HG02852 (cell line): ENCODE measurements at regions not wholly inside any gene's neighbourhood (a gene's known extent, or its start where the extent isn't known, plus 50 kb on each side); places are given as distances from the start of the nearest gene placed in this dataset.
A peak's percentile ranks its signal among the peaks of the same experiment; 100 is the strongest.

Experiments used
- ATAC-seq: cut with Tn5 transposase; IDR thresholded peaks from one replicate; pipeline ENCODE4 v1.9.1; 2021; ENCODE audit warnings: mild to moderate bottlenecking, moderate library complexity; ENCODE audit not compliant: unreplicated experiment

DNA sequence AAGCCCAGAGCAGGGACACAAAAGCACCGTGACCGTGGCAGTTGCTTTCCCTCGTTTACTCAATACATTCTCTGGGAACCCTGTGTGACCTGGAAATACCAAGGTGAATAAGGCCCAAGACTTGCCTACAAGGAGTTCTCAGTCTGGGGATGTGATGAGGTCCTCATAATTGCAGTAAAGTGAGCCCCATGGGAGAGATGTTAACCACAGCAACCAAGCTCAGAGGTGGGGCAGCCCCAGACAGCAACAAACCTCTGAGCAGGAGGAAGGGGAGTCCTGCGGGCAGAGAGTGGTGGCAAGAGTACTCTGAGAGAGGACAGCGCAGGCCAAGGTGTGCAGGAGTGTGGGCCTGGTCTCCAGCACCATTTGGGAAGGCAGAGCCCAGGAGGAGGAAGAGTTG lies 91.6 kb downstream of the TTC32 start:
- no peak for ATAC-seq

DNA sequence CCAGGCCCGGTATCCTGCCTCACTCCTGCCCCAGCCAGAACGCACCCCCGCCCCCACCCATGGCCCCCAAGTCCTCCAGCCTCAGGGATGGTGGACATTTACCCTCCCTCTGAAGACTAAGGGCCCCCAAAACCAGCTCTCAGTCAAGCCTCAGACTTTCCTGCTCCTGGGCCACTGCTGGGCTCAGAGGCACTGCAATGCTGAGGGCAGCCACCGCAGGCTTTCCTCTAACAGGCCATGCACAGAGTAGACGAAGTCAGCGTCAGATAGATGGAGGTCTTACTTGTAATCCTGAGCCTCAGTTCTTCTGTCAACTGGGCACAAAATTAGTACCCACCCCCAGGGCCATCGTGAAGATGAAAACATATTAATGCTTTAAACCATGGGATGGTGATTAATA lies 92.6 kb downstream of the TTC32 start:
- no peak for ATAC-seq

DNA sequence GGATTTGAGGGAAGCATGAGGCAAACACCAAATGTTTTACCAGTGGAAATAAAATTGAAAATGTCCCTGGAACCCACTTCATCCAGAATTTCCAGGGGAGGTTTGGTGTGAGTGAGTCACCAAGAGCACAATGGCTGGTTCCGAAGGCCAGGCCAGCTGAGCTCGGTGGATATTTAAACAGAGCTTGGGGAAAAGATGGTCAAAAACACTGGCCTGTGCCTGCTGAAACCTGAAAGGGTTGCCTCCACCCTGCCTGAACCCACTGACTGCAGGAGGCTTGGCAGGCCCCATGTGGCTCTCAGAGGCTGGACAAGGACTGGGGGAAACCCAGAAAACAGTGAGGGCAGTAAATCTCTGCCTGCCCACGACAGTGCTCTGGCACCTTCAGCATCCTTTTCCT lies 93.9 kb downstream of the TTC32 start:
- ATAC-seq, result no peak

DNA sequence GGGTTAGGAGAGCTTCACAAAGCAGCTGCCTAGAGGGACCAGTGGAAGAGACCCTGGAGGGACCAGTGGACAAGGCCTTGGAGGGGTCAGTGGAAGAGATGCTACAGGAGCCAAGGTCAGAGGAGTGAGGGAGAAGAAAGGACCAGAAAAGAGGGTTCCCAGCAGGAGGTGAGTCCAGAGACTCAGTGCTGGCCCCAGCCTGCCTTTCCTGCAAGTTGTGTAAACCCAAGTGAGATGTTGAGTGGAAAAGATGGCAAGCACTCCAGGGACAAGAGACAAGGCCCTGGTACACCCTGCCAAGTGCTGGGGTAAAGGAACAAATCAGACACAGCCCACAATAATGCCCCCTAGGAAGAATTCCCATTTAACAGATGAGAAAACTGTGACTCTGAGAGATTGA lies 94.4 kb downstream of the TTC32 start:
- no peak for ATAC-seq

DNA sequence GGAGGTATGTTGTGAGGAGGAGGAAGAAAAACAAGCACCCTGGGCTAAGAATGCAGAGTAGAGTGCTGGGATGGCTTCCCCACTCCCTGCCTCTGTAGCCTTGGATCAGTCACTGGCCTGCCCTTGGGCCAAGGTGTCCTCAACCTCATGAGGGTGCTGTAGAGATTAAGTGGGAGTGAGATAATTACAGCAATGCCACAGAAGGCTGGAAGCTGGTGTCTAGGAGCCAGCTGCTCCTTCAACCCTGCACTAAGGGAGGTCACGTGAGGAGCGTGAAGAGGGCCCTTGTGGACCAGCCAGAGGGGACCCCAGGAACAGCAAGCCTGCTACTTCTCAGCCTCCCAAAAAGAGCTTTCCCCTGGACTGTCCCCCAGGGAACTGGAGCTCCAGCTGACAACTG lies 95.2 kb downstream of the TTC32 start:
- no peak for ATAC-seq

DNA sequence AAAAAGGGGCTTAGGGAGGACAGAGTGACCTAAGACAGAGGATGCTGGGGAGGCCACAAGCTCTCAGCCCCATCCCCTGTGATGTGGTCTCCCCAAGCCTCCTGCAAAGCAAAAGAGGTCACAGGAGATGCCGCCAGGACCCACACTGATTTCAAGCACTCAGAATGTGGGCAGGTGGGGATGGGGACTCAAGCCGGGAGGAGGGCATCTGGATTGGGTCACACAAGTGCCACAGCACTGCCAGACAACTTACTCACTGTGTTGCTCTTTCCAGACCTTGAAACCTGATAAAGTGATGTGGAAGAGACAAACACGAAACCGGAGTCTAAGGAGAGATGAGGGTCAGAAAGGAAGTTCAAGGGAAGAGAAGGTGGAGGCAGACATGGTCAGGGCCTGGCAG lies 95.7 kb downstream of the TTC32 start:
- ATAC-seq, result no peak

DNA sequence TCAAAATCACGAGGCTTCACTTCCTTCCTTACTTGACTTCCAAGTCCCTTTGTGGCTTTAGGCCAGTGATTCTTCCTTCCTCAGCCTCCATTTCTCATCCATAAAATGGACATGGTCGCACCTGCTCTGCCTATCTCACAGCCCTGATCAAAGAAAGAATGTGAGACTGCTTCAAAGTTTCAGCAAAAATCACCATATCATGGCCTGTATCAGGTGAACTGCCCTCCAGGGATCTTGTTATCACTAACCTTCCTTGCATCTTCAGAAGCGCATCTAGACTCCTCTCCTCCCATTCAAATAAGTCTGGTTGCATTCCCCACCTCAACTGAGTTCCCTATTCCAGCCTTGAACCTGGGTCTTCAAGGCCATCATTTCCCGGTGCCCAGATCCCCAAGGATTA lies 96.5 kb downstream of the TTC32 start:
- ATAC-seq, result no peak

DNA sequence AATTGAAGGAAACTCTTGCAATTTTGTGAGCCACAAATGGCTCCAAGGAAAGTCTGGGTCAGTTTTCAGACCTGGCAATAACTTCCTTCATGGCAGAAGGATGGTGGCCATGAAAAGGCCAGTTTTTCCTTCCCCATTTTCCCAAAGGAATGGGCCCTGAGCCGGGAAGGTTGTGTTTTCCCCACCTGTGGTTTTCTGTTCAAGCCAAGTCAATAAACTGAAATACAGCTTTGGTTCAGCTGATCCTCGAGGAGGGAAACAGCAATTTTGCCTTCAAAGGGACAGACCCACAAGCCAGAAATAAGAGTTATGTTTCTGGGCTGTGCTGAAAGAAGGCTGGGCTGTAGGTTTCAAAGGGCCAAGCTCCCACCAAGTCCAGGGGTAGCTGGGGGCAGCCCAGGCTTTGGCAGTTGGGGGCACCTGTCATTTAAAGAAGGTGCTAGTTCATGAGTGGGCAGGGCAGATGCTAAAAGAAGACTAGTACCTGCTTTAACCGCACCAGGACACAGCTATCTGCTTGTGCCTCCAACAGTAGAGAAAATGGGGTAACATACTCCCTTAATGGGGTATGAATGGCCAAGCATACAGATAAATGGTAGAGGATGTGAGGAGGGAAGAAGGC lies 97.0 kb downstream of the TTC32 start:
- no peak for ATAC-seq

DNA sequence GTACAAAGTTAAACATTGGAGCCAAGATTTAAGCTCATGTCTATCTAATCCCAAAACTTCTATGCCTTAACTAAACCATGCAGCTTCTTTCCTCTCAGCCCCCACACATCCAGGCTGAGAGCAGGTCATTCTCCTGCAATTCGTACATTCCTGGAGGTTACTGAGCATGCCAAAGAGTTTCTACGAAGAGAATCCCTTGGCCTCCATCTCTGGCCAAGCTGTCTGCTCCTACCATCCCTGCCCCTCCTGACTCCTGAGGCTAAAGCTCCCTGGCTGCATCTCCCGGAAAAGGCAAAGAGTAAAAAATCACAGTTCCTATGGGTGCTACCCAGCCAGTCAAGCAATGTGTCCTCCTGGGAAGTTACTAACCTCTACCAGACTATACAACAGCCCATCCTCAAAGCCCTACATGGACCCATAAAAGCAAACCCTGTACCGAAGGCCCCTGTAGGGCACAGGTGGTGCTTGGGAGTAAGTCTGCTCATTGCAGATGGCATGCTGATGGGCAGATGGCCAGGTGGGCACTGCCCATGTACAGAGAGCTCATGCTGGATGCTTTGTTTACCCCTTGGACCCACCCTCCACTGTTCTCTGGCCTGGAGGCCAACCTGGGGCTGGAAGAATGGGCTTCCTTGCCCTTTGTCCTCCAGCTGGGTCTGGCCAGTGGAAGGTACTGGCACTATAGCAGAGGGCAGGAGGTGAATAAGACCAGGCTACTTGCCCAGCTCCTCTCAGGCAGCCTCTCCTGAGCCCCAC lies 99.5 kb downstream of the TTC32 start:
- no peak for ATAC-seq

DNA sequence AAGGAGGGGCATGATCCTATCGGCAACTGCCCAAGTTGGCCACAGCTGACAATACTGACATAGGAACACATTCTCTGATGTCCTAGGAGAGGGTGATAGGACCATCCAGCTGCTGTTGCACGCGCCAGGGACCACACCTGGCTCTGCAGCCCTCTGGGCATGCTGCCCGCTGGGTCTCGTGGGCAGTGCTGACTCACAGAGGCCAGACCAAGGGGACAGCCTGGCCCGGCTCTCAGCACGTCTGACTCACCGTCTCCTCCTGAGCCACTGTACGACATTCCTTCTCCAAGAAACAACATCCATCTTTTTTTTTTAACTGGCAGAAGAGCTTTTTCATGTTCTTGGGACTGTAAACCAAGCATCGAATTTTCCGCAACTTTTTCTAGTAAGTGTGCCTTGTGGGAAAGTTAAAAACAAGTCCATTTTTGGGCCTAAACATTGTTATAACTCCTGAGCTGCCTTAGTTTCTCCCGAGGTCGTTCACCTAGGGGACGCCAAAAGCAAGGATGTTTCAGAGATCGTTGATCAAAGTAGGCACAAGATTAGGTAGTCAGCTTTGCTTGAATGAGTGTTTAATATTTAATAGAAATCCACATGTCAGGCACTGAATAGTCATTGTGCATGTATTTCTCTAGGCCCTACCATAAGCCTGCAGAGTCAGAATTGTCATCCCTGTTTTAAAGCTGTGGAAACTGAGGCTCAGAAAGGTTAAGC lies 100.3 kb downstream of the TTC32 start:
- no peak for ATAC-seq

DNA sequence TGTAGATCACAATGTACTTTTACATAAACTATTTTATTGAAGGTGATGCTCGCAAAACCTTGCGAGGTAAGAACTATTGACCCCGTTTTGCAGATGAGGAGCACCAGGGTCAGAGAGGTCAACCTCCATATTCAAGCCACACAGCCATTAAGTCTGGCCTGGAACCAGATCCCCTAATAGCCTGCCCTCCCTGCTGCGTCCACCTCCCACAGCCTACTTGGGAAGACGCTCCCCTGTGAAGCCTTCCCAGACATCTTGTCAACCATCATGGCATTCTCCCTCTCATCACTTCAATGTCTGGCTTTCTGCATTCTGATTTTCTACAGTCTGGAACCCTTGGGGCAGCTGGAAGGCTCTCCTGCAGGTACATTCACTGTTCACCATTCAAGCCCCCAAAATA lies 101.0 kb downstream of the TTC32 start:
- ATAC-seq, result no peak

DNA sequence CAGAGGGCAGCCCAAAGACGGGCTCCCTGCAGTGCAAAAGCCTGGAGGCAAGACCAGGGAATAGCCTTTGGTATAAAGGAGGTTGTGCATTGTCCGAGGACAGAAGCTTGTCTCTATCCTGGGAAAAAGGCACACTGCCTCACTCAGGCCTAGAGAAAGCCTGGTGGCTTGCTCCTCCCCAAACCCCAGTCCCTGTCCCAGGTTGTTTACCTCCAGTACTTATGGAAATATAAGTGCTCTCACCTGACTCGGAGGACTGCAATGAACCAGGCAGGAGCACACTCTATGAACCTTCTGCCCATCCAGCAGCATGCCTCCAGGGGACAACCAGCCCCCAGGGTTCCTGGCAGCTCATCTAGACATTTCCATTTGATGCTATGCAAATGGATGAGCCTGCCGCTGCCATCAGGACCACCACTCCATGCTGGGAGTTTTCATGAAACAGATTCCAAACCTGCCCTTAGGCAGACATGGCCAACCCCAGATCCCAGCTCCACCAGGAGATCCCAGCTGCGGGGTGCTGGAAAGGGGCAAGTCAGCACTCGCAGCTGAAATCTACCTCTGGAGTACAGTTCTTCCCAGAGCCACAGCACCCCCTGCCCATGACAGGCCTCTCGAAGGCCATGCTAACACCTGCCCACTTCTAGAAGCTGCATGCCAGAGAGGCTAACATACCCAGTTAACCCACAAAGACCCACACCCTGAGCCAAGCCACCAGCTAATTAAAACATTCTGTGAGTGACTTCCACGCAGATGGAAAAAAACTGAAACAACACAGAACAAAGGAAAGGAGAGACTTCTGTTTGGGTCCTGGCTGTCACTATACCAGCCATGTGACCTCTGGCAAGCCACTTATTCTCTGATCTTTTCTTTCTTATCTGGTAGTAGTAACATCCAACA lies 101.7 kb downstream of the TTC32 start:
- no peak for ATAC-seq

DNA sequence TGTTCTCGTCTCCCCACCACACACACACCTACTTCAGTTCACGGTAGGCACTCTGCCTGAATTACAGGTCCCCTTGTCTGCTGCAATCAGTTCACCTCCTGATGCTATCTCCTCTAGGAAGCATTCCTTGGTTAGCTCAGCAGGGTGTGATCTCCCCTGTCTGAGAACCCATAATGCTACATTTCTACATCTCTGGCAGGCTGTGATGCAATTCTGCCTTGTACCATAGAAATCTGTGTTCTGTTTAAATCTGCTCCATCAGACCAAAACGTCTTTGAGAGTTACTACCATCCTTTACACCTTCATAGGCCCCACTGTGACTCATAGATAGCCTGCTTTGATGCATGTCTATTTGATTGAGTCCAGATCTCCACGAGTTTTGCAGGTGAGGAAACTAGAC lies 103.9 kb downstream of the TTC32 start:
- ATAC-seq, result no peak

DNA sequence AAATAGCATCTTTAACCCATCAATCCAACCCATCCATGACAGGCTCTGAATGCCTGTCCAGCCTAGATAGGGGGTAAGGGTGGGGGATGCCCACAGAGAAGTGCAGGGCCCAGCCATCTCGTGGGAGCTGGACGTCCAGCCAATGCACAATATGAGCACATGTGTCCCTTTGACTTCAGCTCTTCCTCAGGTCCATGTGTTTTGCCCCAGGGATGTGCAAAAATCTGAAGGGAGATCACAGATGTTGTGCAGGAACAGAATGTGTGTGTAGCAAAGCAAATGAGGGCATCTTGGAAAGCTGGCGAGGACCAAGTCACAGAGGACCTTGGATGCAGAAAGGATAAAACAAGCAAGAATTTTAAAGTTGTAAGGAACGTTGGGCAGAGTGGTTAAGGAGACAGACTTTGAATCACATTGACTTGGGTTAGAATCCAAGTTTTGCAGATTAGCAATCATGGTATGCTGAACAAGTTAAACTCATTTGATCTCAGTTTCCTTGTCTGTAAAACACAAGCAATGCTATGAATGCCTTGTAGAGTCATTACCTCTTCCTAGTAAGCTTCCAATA lies 104.5 kb downstream of the TTC32 start:
- ATAC-seq, result no peak

DNA sequence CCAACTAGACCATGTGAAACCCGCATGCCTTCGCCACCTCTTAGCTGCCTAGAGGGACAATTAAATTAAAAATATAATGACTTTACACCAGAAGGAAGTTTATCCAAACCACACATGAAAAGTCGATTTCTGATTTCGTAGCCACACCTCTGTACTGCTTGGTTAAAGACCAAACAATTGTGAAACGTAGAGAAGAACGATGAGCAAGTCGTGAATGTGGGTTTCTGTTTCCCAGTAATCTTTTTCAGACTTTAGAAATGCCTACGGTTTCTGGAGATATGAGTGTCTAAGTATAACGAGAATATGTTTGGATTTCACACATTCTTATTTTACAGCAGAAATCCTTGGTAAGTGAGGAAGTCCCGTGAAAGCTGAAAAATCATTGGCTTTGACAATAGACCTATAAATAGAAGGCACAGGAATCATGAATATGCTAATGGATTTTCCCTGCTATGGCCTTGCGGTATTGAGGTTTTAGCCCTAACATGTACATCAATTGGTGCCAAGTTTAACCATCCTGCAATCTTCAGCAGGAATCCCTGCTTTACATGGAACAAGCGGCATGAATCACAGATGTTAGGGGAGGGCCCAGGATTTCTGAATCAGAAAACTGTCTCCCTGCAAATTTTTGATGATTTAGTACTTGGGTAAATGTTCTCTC lies 105.6 kb downstream of the TTC32 start:
- ATAC-seq, result no peak

DNA sequence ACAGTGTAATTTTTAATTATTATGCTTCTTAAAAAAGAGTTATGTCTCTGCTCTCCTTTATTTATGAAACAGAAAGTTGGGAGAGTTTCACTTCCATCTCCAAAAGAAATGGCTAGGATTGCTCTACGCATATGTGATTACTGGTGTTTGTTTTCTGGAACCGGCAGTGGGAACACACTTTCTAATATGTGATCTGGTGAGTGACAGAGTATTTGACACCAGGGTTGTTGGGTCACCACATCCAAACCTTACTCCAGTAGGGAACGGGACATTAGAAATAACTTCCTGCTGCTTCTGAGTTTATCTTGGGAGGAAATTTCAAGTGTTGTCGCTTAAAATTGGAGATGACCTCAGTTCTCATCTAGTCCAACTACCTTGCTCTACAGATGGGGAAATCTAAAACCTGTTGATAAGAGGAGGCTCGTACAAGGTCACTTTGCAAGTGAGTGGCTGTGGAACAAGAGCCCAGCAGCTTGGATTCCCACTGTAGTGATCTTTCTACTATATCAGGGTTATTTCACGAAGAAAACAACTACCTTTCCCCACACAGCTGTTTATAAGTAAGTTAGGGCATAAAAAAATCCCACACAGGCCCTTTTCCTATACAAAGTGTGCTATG lies 108.5 kb downstream of the TTC32 start:
- ATAC-seq, result no peak

DNA sequence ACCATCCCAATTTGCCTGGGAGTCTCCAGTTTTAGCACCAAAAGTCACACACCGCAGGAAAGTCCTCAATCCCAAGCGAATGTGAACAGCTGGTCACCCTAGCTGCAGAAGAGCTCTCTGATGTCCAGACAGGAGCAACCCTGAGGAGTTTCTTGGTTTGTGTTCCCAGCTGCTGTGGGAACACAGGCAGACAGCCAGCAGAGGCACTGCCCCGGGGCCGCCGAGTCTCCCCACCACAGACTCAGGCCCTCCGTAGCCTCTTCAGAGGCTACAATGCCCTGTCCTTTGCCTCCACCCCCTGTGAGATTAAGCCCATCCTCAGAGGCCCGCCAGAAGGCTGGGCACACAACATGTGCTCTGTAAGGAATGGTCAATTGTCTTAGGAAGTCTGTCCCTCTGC lies 111.5 kb downstream of the TTC32 start:
- no peak for ATAC-seq

DNA sequence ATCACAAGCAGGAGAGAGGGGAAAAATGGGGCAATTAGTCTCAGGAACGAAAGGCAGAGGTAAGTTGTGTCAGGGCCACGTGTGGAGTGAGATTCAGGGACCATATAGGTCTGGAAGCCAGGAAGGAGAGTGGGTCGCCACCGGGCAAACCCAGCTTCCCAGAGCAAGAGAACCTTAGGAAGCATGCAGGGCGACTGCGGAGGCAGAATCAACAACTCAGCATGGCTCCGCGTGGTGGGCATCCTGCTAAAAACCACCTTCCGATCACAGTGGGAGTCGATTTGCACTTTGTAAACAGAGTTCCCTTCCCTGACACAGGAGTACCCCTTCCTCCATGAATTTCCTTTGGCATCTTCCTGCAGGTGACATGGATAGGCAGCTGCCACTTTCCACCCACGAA lies 114.6 kb downstream of the TTC32 start:
- ATAC-seq, result no peak

DNA sequence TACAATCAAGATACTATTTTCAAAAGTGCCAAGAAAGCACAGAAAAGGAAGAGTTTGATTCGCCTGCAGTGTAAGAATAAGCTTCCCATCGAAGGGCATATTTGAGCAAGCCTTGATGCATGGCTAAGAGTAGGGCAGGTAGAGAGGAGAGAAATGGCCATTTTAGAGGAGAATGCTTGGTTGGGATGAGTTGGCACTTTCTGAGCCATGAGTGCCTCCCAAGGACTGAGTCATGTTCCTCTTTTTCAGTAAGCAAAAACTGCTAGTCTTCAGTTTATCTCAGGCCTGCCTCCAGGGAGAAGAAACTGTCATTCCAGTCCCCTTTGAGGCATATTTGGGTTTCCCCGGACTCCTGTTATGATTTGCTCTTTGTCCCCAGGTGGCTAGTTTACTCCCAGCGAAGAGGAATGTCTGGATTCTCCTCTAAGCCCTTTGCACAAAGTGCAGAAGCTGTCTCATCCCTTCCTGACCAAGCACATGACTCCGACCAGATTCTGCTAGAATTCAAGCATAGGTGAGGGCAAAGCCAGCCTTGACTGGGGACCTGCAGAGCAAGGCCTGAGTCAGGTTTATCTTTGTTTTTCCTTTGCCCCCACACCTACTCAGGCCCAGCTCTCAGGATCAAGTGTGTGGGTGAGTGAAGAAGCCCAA lies 115.2 kb downstream of the TTC32 start:
- peak; percentile 78 for ATAC-seq
